HCT116 (cell line): ENCODE measurements at regions not wholly inside any gene's neighbourhood (a gene's known extent, or its start where the extent isn't known, plus 50 kb on each side); places are given as distances from the start of the nearest gene placed in this dataset.

ENCODE experiments used
- ATAC-seq: fragments of 200-7000 bp; cut with Tn5 transposase; 2 replicates; pipeline ENCODE4 v1.9.1; 2020; ENCODE audit warnings: mild to moderate bottlenecking, moderate library complexity
- BruUV-seq: library from RNA; stranded (reverse); fragments of 400-500 nt; replicated peaks from 2 replicates; lab custom pipeline; 2021; lab: Mats Ljungman, UMichigan
- CTCF ChIA-PET: fragments of 300-600 bp; sonication (Branson Sonifier 250); formaldehyde crosslinking; loops from one replicate; lab custom pipeline; 2021; ENCODE audit warnings: antibody characterized with exemption; lab: Charles Lee
- POLR2A ChIA-PET: fragments of 300-600, 350-600 bp; sonication (Branson Sonifier 250); formaldehyde crosslinking; loops from one replicate; lab custom pipeline; 2021; ENCODE audit warnings: antibody characterized with exemption; lab: Charles Lee
- RAD21 ChIA-PET, 2 experiments: fragments of 300-600 bp; sonication (Branson Sonifier 250); formaldehyde crosslinking; loops; one replicate each; lab custom pipeline; 2023; ENCODE audit warnings: low total read pairs in 2 of 2; ENCODE audit not compliant: uncharacterized antibody in 2 of 2, unreplicated experiment in 2 of 2, low non-redundant PET in 1 of 2; lab: Charles Lee
- DNase-seq: peaks from one replicate; pipeline ENCODE4 v3.0.0-alpha.2; 2010; ENCODE audit warnings: low read depth, low spot score
- H2AFZ ChIP-seq: fragments of 200-600 bp; shearing (Covaris generic), sonication (generic); 2 replicates; pipeline ENCODE4 v1.6.1; 2017; ENCODE audit warnings: low read depth, mixed run types, mixed read lengths, antibody characterized with exemption, low read length; ENCODE audit not compliant: poor library complexity, severe bottlenecking
- H3K27ac ChIP-seq: 2 replicates; pipeline ENCODE4 v1.5.1; 2012; ENCODE audit warnings: low read depth, low read length
- H3K27me3 ChIP-seq: fragments of 200-600 bp; sonication (generic); 2 replicates; pipeline ENCODE4 v1.6.1; 2016; ENCODE audit warnings: mixed run types, low read length, mixed read lengths; ENCODE audit not compliant: insufficient read depth
- H3K36me3 ChIP-seq, 2 experiments: fragments of 200-500 bp in 1 of 2; fragments of 200-600 bp in 1 of 2; sonication (Bioruptor generic) in 1 of 2; sonication (generic) in 1 of 2; 2 replicates each; pipeline versions ENCODE4 v1.5.1 to v1.6.1; 2014 to 2016; ENCODE audit warnings: low read length in 2 of 2, inconsistent platforms in 1 of 2, mixed read lengths in 1 of 2, mixed run types in 1 of 2; ENCODE audit not compliant: insufficient read depth in 2 of 2, control insufficient read depth in 1 of 2
- H3K4me1 ChIP-seq, 2 experiments: fragments of 200-600 bp in 1 of 2; sonication (generic) in 1 of 2; 2 replicates each; pipeline versions ENCODE4 v1.5.1 to v1.6.1; 2012 to 2017; ENCODE audit warnings: low read length in 2 of 2, inconsistent platforms in 1 of 2, mild to moderate bottlenecking in 1 of 2, mixed read lengths in 1 of 2, mixed run types in 1 of 2, moderate library complexity in 1 of 2; ENCODE audit not compliant: insufficient read depth in 2 of 2, control insufficient read depth in 1 of 2
- H3K4me2 ChIP-seq: fragments of 200-600 bp; sonication (generic); 2 replicates; pipeline ENCODE4 v1.6.1; 2017; ENCODE audit warnings: mixed run types, low read length, mixed read lengths
- H3K4me3 ChIP-seq, 2 experiments: fragments of 200-600 bp in 1 of 2; sonication (generic) in 1 of 2; replicated peaks in 1 of 2; 2 replicates each; pipeline ENCODE4 v1.5.1; 2011 to 2016; ENCODE audit warnings: low read length in 2 of 2, control low read depth in 1 of 2, low read depth in 1 of 2, mild to moderate bottlenecking in 1 of 2, mixed read lengths in 1 of 2, mixed run types in 1 of 2
- H3K79me2 ChIP-seq: fragments of 200-600 bp; sonication (generic); 2 replicates; pipeline ENCODE4 v1.6.1; 2017; ENCODE audit warnings: mild to moderate bottlenecking, mixed run types, low read length, moderate library complexity, mixed read lengths; ENCODE audit not compliant: insufficient read depth
- H3K9ac ChIP-seq: fragments of 200-600 bp; sonication (generic); 2 replicates; pipeline ENCODE4 v1.6.1; 2016; ENCODE audit warnings: low read length, mixed read lengths
- H3K9me2 ChIP-seq: fragments of 200-600 bp; sonication (generic), shearing (Covaris generic); 2 replicates; pipeline ENCODE4 v1.6.1; 2017; ENCODE audit warnings: mixed run types, mild to moderate bottlenecking, moderate library complexity; ENCODE audit not compliant: insufficient read depth
- H3K9me3 ChIP-seq, 2 experiments: fragments of 200-500 bp in 1 of 2; fragments of 200-600 bp in 1 of 2; sonication (Bioruptor generic) in 1 of 2; sonication (generic) in 1 of 2; 2 replicates each; pipeline ENCODE4 v1.6.1; 2014 to 2017; ENCODE audit warnings: low read length in 2 of 2, mixed read lengths in 2 of 2, inconsistent platforms in 1 of 2, low read depth in 1 of 2, mild to moderate bottlenecking in 1 of 2, mixed run types in 1 of 2, moderate library complexity in 1 of 2; ENCODE audit not compliant: control insufficient read depth in 1 of 2, insufficient read depth in 1 of 2
- H4K20me1 ChIP-seq: fragments of 200-600 bp; sonication (generic), shearing (Covaris generic); 2 replicates; pipeline ENCODE4 v1.6.1; 2017; ENCODE audit warnings: mixed run types, mild to moderate bottlenecking, moderate library complexity; ENCODE audit not compliant: insufficient read depth
- EGR1 ChIP-seq: IDR thresholded peaks from 2 replicates; pipeline ENCODE4 v1.6.1; 2012; ENCODE audit warnings: low read depth
- ELF1 ChIP-seq: IDR thresholded peaks from 2 replicates; pipeline ENCODE4 v1.6.1; 2012; ENCODE audit warnings: low read depth, borderline replicate concordance
- POLR2A ChIP-seq: IDR thresholded peaks from 2 replicates; pipeline ENCODE4 v1.7.0; 2011; ENCODE audit warnings: borderline replicate concordance; ENCODE audit not compliant: insufficient read depth, insufficient read length; ENCODE audit errors: extremely low read depth
- RAD21 ChIP-seq: IDR thresholded peaks from 2 replicates; pipeline ENCODE4 v1.6.1; 2012; ENCODE audit warnings: low read depth, mild to moderate bottlenecking
- SP1 ChIP-seq: IDR thresholded peaks from 2 replicates; pipeline ENCODE4 v1.6.1; 2012; ENCODE audit warnings: low read depth
- SRF ChIP-seq: IDR thresholded peaks from 2 replicates; pipeline ENCODE4 v1.6.1; 2012; ENCODE audit warnings: low read depth
- TCF7L2 ChIP-seq: IDR thresholded peaks from 2 replicates; pipeline ENCODE4 v1.7.0; 2011; ENCODE audit warnings: borderline replicate concordance, inconsistent platforms; ENCODE audit not compliant: insufficient read depth, insufficient read length; ENCODE audit errors: extremely low read depth
- YY1 ChIP-seq: IDR thresholded peaks from 2 replicates; pipeline ENCODE4 v1.6.1; 2011; ENCODE audit warnings: low read length, low read depth, moderate library complexity, mild to moderate bottlenecking; ENCODE audit not compliant: insufficient replicate concordance; ENCODE audit errors: extremely low read depth
- ZFX ChIP-seq: fragments of 450-650 bp; IDR thresholded peaks from 2 replicates; pipeline ENCODE4 v1.6.1; 2017
- intact Hi-C: fragments of 100-400 bp; cut with micrococcal nuclease; formaldehyde crosslinking; loops from 2 replicates; pipeline ENCODE4 v1.10.0; 2022
- TF ChIP-seq, protein P1 (sequence below), 3 experiments: fragments of 200-600 bp in 1 of 3; sonication (generic) in 1 of 3; IDR thresholded peaks in 2 of 3; conservative IDR thresholded peaks in 1 of 3; 2 replicates each; pipeline ENCODE4 v1.5.1; 2012 to 2017; ENCODE audit warnings: low read depth in 2 of 3, low read length in 2 of 3, antibody characterized with exemption in 1 of 3, borderline replicate concordance in 1 of 3, control low read depth in 1 of 3, mild to moderate bottlenecking in 1 of 3, mixed read lengths in 1 of 3, mixed run types in 1 of 3, moderate library complexity in 1 of 3; ENCODE audit not compliant: insufficient read depth in 1 of 3
- TF ChIP-seq, protein P2 (sequence below): IDR thresholded peaks from 2 replicates; pipeline ENCODE4 v1.6.1; 2012
- TF ChIP-seq, protein P3 (sequence below): IDR thresholded peaks from 2 replicates; pipeline ENCODE4 v1.6.1; 2012

DNA sequence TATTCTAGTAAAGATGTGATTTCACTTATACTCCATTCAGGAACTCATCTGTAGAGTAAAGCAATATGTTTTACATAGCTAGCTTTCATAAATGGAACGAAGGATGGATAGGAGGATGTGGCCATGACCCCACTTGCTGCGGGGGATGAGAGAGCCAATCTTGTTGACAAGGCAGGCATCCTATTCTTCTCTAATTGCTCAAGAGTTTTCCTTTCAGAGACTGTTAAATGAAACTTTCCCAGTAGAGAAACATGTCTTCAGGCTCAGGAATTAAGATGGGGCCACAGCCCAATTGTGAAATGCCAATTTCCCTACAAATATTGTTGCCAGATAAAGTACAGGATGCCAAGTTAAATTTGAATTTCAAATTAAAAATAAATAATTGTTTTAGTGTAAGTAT is 196.2 kb upstream of the TUT7 start:
- Histone ChIP-seq H3K9ac (no peak overlapping the region), H2AFZ (no peak overlapping the region), H3K36me3 (no peaks in the 10 kb centered on the region), H3K4me3 (no peak overlapping the region), H4K20me1 (no peaks in the 10 kb centered on the region), H3K4me1 (no peaks in the 10 kb centered on the region), H3K27ac (no peak overlapping the region), H3K9me3 (no peaks in the 10 kb centered on the region), H3K79me2 (no peaks in the 10 kb centered on the region), H3K4me2 (no peak overlapping the region), H3K27me3 (peaks cover 49% of the 10 kb centered on the region; the same call in 1 of the 2 replicates), H3K9me2 (no peaks in the 10 kb centered on the region)
- ChIA-PET RAD21 (no interaction called here), POLR2A (no interaction called here), CTCF (no interaction called here)
- intact Hi-C loops = no loop called here
- TF ChIP-seq SRF (no peak), EGR1 (no peak), POLR2A (no peak), SP1 (no peak)
- TF ChIP-seq, protein P1, sequence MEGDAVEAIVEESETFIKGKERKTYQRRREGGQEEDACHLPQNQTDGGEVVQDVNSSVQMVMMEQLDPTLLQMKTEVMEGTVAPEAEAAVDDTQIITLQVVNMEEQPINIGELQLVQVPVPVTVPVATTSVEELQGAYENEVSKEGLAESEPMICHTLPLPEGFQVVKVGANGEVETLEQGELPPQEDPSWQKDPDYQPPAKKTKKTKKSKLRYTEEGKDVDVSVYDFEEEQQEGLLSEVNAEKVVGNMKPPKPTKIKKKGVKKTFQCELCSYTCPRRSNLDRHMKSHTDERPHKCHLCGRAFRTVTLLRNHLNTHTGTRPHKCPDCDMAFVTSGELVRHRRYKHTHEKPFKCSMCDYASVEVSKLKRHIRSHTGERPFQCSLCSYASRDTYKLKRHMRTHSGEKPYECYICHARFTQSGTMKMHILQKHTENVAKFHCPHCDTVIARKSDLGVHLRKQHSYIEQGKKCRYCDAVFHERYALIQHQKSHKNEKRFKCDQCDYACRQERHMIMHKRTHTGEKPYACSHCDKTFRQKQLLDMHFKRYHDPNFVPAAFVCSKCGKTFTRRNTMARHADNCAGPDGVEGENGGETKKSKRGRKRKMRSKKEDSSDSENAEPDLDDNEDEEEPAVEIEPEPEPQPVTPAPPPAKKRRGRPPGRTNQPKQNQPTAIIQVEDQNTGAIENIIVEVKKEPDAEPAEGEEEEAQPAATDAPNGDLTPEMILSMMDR (IDR thresholded peaks at IDR 0.05 in 2 of 3, conservative IDR thresholded peaks at IDR 0.05 in 1 of 3; ENCODE audit: borderline replicate concordance in 1 of 3, insufficient read depth in 1 of 3, low read depth in 2 of 3, low read length in 2 of 3) = no peak
- DNase-seq (no peak), ATAC-seq (no peak)
- no TSS peak for BruUV-seq

DNA sequence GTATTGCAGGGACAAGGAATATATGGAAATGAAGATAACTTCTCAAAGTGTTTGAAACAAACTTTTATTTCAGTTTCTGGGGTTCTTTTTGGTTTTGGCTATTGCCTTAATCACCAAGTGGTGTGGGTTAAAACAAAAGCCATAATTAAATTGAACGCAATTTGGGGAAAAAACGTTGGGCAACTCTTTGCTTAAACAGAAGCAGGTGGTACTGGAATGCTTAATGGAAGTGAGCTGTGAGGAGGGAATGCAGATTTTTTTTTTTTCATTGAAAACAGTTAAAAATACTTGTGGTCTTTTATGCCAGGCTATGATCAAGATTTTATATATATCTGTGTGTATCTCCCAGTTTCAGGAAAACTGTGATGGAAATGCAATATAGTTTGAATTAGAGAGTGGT is 195.7 kb upstream of the TUT7 start:
- Histone ChIP-seq H3K27ac (no peak overlapping the region), H4K20me1 (no peaks in the 10 kb centered on the region), H3K9ac (no peak overlapping the region), H3K4me2 (no peak overlapping the region), H3K9me2 (no peaks in the 10 kb centered on the region), H2AFZ (no peak overlapping the region), H3K4me1 (no peaks in the 10 kb centered on the region), H3K79me2 (no peaks in the 10 kb centered on the region), H3K9me3 (no peaks in the 10 kb centered on the region), H3K4me3 (no peak overlapping the region), H3K36me3 (no peaks in the 10 kb centered on the region), H3K27me3 (peaks cover 54% of the 10 kb centered on the region; the same call in 1 of the 2 replicates)
- TF ChIP-seq ELF1 (no peak), SP1 (no peak), ZFX (no peak), TCF7L2 (no peak), YY1 (no peak), RAD21 (no peak)
- TF ChIP-seq, protein P2, sequence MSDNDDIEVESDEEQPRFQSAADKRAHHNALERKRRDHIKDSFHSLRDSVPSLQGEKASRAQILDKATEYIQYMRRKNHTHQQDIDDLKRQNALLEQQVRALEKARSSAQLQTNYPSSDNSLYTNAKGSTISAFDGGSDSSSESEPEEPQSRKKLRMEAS = no peak
- TF ChIP-seq, protein P1 (IDR thresholded peaks at IDR 0.05 in 2 of 3, conservative IDR thresholded peaks at IDR 0.05 in 1 of 3; ENCODE audit: borderline replicate concordance in 1 of 3, insufficient read depth in 1 of 3, low read depth in 2 of 3, low read length in 2 of 3) = no peak
- TF ChIP-seq, protein P3, sequence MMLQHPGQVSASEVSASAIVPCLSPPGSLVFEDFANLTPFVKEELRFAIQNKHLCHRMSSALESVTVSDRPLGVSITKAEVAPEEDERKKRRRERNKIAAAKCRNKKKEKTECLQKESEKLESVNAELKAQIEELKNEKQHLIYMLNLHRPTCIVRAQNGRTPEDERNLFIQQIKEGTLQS = no peak
- POLR2A ChIA-PET = no interaction called here
- RAD21 ChIA-PET = no interaction called here
- DNase-seq (no peak), ATAC-seq (no peak)
- intact Hi-C loops = no loop called here
- BruUV-seq = no TSS peak
- CTCF ChIA-PET = no interaction called here
